ENCODE measurements at regions not wholly inside any gene's neighbourhood (a gene's known extent, or its start where the extent isn't known, plus 50 kb on each side); places are given as distances from the start of the nearest gene placed in this dataset.

- DNase-seq (ENCODE audit: low read depth): no peak
- H3K4me3 ChIP-seq (ENCODE audit: low read length): no peak overlapping the region
- no peak for TF ChIP-seq CTCF (conservative IDR thresholded peaks at IDR 0.05; ENCODE audit: low read length)
Observed at GRCh38 chr14:49363821-49364751, 222.1 kb downstream of the RPS29 start.

GRCh38 chr14:49362916-49363315, 223.3 kb downstream of the RPS29 start:
- no peak overlapping the region for H3K4me3 ChIP-seq (ENCODE audit: low read length)
- no peak for DNase-seq (ENCODE audit: low read depth)
- TF ChIP-seq CTCF (conservative IDR thresholded peaks at IDR 0.05; ENCODE audit: low read length): no peak

GRCh38 chr14:49339130-49339529, 247.1 kb downstream of the RPS29 start:
- no peak overlapping the region for H3K4me3 ChIP-seq (ENCODE audit: low read length)
- DNase-seq (ENCODE audit: low read depth): no peak
- TF ChIP-seq CTCF (conservative IDR thresholded peaks at IDR 0.05; ENCODE audit: low read length): no peak

- TF ChIP-seq CTCF (conservative IDR thresholded peaks at IDR 0.05; ENCODE audit: low read length): no peak
- no peak for DNase-seq (ENCODE audit: low read depth)
- no peak overlapping the region for H3K4me3 ChIP-seq (ENCODE audit: low read length)
Observed at GRCh38 chr14:49319810-49320209, 266.4 kb downstream of the RPS29 start.

- DNase-seq (ENCODE audit: low read depth): no peak
- no peak for TF ChIP-seq CTCF (conservative IDR thresholded peaks at IDR 0.05; ENCODE audit: low read length)
- H3K4me3 ChIP-seq (ENCODE audit: low read length): no peak overlapping the region
Observed at GRCh38 chr14:49315570-49315969, 270.6 kb downstream of the RPS29 start.

- no peak for DNase-seq (ENCODE audit: low read depth)
- no peak overlapping the region for H3K4me3 ChIP-seq (ENCODE audit: low read length)
- TF ChIP-seq CTCF (conservative IDR thresholded peaks at IDR 0.05; ENCODE audit: low read length): no peak
Observed at GRCh38 chr14:49314737-49315136, 271.4 kb downstream of the RPS29 start.

- no peak overlapping the region for H3K4me3 ChIP-seq (ENCODE audit: low read length)
- TF ChIP-seq CTCF (conservative IDR thresholded peaks at IDR 0.05; ENCODE audit: low read length): no peak
- no peak for DNase-seq (ENCODE audit: low read depth)
Observed at GRCh38 chr14:49313108-49313507, 273.1 kb downstream of the RPS29 start.

Data from AG10803 (cell line).